ENCODE measurements at regions not wholly inside any gene's neighbourhood (a gene's known extent, or its start where the extent isn't known, plus 50 kb on each side); places are given as distances from the start of the nearest gene placed in this dataset.
A peak's percentile ranks its signal among the peaks of the same experiment; 100 is the strongest.
"Not testable (repeated sequence)": the region's sequence is repeated elsewhere in the genome, so short reads cannot be mapped to it uniquely, and the experiment has no call there.

DNA sequence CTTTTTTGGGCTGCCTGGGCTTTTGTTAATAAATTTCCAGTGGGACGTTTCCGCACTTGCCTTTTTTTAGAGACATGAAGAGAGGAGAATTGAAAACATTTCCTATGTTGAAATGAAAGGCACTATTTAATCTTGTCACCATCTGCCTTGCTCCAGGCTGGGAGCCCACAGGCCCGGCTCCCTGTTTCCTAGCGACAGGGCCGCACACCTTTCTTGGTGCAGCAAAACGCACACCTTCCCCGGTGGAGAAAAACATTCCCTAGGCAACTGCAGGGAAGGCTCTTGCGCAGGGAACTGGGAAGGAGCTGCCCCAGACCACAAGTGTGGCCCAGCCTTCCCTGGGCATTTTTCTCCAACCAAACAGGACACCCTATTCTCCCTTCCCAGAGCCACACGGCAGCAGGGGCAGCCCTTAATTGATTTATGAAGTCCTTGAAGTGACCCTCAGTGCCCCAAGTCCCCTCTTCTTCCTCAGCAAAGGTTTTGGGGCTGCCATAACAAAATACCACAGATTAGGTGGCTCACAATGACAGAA lies 79.3 kb upstream of the KCNK12 start:
- peak; percentile 24 for DNase-seq

DNA sequence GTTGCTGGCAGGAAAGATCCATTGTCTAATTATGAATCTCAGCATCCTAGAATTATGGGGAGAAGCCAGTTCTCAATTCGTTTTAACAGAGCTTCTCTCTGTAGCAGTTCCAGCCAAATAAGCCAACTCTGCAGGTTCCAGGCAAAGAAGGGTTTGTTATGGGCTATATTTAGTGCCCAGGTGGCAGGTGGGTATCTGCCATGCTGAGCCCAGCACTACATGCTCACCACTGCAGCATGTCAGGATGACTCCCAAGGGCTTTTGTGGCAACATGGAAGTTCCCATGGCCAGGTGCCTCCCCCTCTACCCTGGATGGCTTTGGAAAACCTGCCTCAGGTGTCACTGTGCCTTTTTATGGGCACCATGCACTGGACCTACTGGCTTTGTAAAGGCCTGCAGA lies 74.5 kb upstream of the KCNK12 start:
- DNase-seq: no peak

DNA sequence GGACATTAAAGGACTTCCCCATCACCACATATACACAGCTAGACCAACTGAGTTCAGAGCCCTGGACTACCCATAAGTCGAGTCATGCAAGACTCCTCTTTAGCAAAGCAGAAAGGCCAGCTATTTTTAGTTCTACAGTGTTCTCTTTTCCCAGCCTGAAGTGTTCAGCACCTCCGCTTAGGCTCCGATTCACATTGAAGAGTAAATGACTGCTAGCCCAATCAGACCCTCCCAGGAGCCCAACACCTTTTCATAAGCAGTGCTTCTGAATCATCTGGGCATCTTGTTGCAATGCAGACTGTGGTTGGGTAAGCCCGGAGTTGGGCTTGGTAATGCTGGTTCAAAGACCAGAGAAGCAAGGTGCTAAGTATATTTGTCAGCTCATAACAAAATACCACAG lies 73.6 kb upstream of the KCNK12 start:
- no peak for DNase-seq

DNA sequence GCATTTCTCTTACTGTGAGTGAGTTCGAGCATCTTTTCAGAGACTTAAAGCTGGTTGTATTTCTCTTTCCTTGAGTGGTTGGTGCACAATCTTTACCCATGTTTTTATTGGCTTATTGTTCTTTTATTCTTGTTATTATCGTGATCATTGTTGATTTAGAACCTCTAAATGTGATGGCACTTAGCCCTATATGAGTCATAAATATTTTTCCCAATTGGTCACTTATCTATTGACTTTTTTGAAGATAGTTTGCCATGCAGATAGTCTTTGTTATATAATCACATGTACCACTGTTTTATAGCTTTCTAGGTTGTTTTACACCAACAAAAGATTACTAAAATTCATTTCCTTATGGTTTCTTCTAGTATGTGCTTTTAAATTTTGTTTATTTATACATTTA lies 70.6 kb upstream of the KCNK12 start:
- no peak for DNase-seq

DNA sequence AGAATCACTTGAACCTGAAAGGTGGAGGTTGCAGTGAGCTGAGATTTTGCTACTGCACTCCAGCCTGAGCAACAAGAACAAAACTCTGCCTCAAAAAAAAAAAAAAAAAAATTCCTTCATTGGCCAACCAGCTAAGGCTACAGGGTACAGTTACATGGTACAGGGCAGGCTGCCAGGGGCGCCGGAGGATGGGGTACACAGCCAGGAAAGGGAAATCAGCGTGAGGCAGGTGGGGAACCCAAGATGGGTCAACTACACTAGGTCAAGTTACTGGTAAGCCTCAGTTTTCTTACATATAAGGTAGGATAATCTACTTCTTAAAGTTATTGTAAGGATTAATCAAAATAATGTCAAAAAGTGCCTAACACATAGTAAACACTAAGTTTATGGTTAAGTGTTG lies 69.6 kb upstream of the KCNK12 start:
- no peak for DNase-seq

DNA sequence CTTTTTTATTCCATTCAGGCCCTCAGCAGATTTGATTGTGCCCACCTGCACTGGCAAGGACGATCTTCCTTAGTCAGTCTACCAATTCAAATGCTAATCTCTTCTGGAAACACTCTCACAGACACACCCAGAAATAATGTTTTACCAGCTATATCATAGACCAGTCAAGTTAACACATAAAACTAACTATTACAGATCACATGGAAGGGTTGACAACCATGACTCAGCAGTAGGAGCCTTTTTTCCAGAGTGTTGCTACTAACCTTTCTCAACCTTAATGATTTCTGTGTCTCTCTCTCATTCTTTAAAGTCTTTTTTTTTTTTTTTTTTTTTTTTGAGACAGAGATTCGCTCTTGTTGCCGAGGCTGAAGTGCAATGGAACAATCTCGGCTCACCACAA lies 68.7 kb upstream of the KCNK12 start:
- no peak for DNase-seq

DNA sequence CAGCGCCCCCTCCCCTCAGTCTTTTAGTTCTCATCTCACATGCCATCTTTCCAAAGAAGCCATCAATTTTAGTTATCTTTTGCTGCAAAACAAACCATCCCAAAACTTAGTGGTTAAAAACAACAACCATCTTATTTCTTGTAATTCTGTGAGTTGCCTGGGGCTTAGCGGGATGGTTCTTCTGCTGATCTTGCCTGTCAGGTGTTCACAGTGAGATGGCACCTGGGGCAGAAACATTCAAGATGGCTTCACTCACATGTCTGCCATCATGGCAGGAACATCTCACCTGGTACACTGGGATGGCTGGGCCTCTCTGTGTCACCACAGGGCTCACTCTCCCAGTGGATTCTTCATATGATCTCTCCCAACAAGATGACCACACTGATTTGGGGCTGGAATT lies 67.6 kb upstream of the KCNK12 start:
- DNase-seq: no peak

DNA sequence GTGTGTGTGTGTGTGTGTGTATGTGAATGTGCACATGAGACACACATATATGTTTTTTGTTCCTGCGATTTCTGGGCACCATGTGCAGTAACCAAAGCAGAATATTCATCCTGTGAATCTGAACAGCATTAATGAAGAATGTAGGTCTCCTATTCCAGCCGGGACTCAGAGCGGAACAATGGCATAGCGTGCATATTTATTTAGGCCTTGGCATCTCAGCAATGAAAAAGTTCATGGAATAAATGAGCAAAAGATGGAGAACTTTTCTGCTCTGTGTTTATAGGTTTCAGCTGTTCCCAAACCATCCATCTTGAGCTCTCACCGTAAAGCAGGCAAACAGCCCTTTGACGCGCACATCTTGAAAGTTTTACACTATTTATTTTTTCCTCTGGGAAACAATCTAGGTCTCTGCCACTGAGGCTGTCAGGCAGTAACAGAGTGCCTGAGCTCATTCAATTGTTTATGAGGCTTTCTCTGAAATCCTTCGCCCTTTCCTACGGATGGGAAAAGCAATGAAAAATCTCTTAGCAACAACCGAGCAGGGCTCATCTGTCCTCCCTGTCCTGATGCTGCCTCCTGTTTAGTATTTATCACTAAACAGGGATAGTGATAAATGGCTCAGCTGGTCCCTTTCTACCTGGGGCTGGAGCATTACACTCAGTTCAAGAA lies 65.9 kb upstream of the KCNK12 start:
- DNase-seq: no peak

DNA sequence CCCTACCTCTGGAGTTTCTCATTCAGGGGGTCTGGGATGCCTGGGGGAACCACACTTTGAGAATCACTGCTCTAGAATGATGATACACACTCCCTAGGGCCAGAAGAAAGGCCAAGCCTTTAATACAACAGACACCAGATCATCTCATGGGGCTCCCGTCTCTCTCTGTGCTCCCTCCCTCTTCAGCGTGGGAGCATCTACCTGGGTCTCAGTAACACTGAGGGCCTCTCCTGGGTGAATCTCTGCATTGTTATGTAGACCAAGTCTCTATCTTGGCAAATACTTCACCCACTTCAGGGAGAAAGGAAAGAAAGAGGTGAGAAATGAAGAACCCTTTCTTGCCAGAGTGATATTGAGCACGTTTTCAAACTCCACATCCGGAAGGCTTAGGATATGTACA lies 65.4 kb upstream of the KCNK12 start:
- DNase-seq: no peak

DNA sequence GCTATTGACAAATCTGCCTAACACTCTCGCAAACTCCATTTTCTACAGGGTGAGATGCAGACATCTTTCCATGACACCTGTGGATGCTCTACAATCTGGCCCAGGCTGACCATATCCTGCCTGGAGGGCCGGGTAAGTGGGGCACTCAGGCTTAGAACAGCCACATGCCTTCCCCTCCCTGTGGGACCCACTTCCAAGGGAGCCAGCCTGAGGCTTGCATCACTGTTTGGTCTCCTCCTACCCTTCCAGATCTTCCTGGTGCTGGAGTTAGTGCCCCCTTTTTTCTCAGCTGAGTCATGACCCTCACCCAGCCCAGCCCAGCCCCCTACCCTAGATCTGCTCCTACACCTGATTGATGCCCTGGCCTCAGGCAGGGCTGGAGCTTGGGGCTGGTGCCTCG lies 62.0 kb upstream of the KCNK12 start:
- DNase-seq: no peak

DNA sequence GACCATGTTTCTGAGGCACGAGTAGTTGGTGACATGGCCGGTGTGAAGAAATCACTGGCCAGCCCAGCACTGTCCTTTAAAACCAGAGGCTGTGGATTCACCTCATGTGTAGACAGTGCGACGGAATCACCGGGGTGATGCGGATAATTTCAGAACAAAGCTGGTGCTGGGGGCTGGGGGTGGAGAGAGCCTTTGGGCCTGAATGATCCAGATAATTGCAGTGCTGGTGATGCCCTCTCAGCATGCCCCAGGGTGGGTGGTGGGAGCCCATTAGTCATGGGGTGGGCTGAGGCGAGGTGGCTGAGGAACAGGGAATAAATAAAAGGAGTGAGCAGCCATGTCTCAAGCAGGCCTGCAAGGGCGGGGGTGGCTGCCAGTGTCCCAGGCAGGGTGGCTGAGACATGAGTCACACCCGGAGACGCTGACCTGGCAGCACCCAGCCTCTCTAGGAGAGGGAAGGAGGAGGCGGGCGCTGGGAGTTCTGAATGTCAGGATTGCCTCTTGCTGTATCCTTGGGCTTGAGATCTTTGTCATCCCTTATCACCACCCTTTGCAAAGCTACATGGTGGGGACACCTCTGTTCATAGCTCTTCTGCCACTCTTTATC lies 61.1 kb upstream of the KCNK12 start:
- DNase-seq: no peak

DNA sequence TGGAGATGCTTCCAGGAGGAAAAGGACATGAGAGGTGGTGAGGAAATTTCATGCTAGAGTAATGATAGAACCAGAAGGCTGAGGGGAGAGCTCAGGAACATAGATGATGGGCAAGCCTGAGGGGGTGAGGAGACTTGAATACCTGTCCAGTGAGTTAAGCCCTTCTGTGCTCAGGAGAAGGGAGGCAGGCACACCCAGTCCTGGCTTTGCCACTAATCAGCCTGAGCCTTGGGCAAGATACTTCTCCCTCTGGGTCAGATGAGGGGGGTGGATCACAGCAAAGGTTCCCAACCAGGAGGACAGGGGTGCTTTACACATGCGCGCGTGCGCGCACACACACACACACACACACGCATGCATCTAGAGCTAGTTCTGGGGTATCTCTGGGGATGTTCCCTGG lies 60.5 kb upstream of the KCNK12 start:
- no peak for DNase-seq

DNA sequence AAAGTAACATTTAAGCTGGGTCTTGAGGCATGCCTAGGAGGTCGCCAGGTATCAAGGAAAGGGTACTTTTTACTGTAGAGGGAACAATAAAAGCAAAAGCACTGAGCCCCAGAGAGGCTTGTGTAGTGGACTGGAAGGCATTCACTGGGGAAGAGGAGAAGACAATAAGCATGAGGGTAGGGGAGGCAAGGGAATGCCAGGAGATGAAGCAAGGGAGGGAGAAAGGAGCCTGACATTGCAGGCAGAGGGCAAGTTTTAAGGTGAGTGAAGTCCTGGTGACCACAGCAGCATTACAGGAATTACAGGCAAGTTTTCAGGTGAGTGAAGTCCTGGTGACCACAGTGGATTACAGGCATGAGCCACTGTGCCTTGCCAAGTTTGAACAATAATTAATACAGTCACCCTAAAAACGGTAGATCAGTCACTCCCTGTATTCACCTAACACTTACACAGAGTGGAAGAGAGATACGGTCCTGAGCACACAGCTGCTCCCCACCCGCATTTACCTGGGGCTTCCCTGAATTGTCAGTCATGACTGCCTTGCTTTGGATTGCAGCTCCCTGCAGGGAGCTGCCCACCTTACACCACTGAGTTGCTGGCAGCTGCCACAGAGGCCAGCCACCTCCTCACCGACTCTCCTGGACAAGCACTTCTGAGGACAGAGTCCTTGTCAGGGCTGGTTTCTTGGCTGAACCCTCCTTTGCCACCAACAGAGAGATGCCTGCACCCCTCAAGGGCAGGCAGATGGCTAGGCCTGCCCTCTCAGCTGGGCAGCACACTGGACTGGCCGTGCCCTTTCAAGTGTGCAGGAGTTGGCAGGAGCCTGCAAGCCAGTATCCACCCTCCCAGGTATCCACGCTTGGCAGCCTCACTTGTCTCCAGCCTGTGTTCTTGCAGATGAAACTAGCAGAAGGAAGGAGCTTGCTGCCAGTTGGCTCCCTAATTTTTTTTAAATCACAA lies 59.0 kb upstream of the KCNK12 start:
- no peak for DNase-seq

DNA sequence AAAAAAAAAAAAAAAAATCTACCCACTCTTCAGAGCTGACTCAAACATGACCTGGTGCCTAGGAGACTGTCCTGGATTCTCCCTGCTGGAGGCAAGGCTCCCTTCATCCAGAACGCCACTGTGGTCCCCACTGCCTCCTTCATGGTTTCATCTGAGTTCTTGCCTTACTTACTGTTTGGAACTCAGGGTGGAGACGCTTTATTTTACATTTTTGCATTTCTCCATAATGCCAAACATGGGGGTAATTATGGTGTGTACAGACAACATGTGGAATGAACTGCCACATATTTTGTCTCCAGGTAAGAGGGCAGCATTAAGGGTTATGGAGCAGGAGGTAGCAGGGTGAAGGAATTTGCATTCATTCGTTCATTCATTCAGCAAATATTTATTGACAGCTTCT lies 58.1 kb upstream of the KCNK12 start:
- DNase-seq: no peak

DNA sequence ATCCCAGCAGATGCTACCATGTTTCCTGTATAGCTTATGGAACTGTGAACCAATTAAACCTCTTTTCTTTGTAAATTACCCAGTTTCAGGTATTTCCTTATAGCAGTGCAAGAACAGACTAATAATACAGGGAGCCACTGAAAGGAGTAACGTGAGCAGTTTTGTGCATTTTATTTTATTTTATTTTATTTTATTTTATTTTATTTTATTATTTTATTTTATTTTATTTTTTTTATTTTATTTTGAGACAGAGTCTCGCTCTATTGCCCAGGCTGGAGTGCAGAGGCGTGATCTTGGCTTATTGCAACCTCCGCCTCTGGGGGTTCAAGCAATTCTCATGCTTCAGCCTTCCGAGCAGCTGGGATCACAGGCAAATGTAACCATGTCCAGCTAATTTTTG lies 55.9 kb upstream of the KCNK12 start:
- DNase-seq: no peak

DNA sequence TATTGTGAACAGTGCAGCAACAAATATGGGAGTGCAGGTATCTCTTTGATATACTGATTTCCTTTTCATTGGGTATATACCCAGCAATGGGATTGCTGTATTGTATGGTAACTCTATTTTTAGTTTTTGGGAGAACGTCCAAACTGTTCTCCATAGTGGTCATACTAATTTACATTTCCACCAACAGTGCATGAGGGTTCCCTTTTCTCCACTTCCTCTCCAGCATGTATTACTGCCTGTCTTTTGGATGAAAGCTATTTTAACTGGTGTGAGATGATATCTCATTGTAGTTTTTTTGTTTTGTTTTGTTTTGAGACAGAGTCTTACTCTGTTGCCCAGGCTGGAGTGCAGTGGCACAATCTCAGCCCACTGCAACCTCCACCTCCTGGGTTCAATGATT lies 52.4 kb upstream of the KCNK12 start:
- DNase-seq: not testable (repeated sequence)

DNA sequence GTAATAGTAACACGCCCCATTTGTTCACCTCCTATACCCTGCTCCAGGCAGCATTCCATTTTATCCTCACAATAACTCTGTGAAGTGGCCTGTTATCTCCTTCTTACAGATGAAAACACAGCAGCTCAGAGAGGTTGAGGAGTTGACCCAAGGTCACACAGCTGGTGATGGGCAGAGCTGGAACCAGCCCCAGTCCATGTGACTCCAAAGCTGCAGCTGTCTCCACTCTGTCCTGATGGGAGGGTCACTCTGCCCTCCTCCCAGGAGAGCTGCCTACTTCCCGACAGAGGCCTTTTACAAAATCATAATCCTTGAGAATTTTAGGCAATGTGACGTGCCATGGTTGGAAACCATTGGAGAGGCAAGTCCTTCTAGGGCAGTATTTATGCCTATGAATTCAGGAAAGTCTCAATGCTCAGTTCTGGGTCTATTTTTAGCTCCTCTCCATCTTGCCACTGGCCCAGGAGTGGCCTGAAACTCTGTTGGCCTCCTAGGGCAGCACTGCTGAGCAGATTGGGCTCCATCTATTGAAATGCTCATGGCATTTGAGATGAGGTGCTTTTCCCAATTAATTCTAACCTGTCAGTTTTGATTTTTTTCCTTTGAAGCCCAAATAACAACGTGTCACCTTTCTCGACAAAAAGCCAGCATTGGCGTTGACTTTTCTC lies 50.1 kb upstream of the KCNK12 start:
- no peak for DNase-seq
